ENCODE measurements at regions not wholly inside any gene's neighbourhood (a gene's known extent, or its start where the extent isn't known, plus 50 kb on each side); places are given as distances from the start of the nearest gene placed in this dataset.

- Mint-ChIP-seq H3K27ac (no peak overlapping the region), H3K9me3 (peaks cover 44% of the 10 kb centered on the region), H3K4me1 (ENCODE audit: low read depth) (no peaks in the 10 kb centered on the region), H3K4me3 (no peak overlapping the region), H3K27me3 (ENCODE audit: low read depth) (no peaks in the 10 kb centered on the region), H3K36me3 (ENCODE audit: low read depth) (peaks cover 5% of the 10 kb centered on the region)
- DNase-seq (ENCODE audit: low spot score): no peak
These were observed 1466.9 kb downstream of the UQCRFS1 start for GRCh38 chr19:27745978-27746542.

- H3K36me3 Mint-ChIP-seq (ENCODE audit: low read depth): peaks cover 5% of the 10 kb centered on the region
- H3K27me3 Mint-ChIP-seq (ENCODE audit: low read depth): no peaks in the 10 kb centered on the region
- no peaks in the 10 kb centered on the region for H3K4me1 Mint-ChIP-seq (ENCODE audit: low read depth)
- peaks cover 38% of the 10 kb centered on the region for H3K9me3 Mint-ChIP-seq
- H3K27ac Mint-ChIP-seq: no peak overlapping the region
- no peak for DNase-seq (ENCODE audit: low spot score)
- no peak overlapping the region for H3K4me3 Mint-ChIP-seq
These were observed 1467.8 kb downstream of the UQCRFS1 start for GRCh38 chr19:27744926-27745768.

GRCh38 chr19:27742041-27742440, 1470.9 kb downstream of the UQCRFS1 start:
- H3K9me3 Mint-ChIP-seq: peaks cover 41% of the 10 kb centered on the region

GRCh38 chr19:27741236-27741635, 1471.7 kb downstream of the UQCRFS1 start:
- peaks cover 6% of the 10 kb centered on the region for H3K36me3 Mint-ChIP-seq (ENCODE audit: low read depth)
- no peaks in the 10 kb centered on the region for H3K27me3 Mint-ChIP-seq (ENCODE audit: low read depth)
- H3K9me3 Mint-ChIP-seq: peaks cover 46% of the 10 kb centered on the region
- no peak overlapping the region for H3K27ac Mint-ChIP-seq
- no peak for DNase-seq (ENCODE audit: low spot score)
- no peak overlapping the region for H3K4me3 Mint-ChIP-seq
- no peaks in the 10 kb centered on the region for H3K4me1 Mint-ChIP-seq (ENCODE audit: low read depth)

More at GRCh38 chr19:27742041-27742440, 1470.9 kb downstream of the UQCRFS1 start:
- DNase-seq (ENCODE audit: low spot score): no peak
- no peaks in the 10 kb centered on the region for H3K4me1 Mint-ChIP-seq (ENCODE audit: low read depth)
- peaks cover 6% of the 10 kb centered on the region for H3K36me3 Mint-ChIP-seq (ENCODE audit: low read depth)
- no peak overlapping the region for H3K4me3 Mint-ChIP-seq
- H3K27me3 Mint-ChIP-seq (ENCODE audit: low read depth): no peaks in the 10 kb centered on the region
- no peak overlapping the region for H3K27ac Mint-ChIP-seq

GRCh38 chr19:27740396-27740795, 1472.6 kb downstream of the UQCRFS1 start:
- no peak overlapping the region for H3K4me3 Mint-ChIP-seq
- no peaks in the 10 kb centered on the region for H3K4me1 Mint-ChIP-seq (ENCODE audit: low read depth)
- no peak for DNase-seq (ENCODE audit: low spot score)
- H3K9me3 Mint-ChIP-seq: peaks cover 43% of the 10 kb centered on the region
- H3K27me3 Mint-ChIP-seq (ENCODE audit: low read depth): no peaks in the 10 kb centered on the region
- no peak overlapping the region for H3K27ac Mint-ChIP-seq
- H3K36me3 Mint-ChIP-seq (ENCODE audit: low read depth): peaks cover 6% of the 10 kb centered on the region

- peaks cover 52% of the 10 kb centered on the region for H3K9me3 Mint-ChIP-seq
These were observed 1474.3 kb downstream of the UQCRFS1 start for GRCh38 chr19:27738569-27739193.

GRCh38 chr19:27736225-27736624, 1476.7 kb downstream of the UQCRFS1 start:
- Mint-ChIP-seq H3K27ac (no peak overlapping the region), H3K4me1 (ENCODE audit: low read depth) (no peaks in the 10 kb centered on the region), H3K27me3 (ENCODE audit: low read depth) (no peaks in the 10 kb centered on the region), H3K9me3 (peaks cover 67% of the 10 kb centered on the region), H3K4me3 (no peak overlapping the region), H3K36me3 (ENCODE audit: low read depth) (peaks cover 2% of the 10 kb centered on the region)
- DNase-seq (ENCODE audit: low spot score): no peak

More at GRCh38 chr19:27738569-27739193, 1474.3 kb downstream of the UQCRFS1 start:
- no peak for DNase-seq (ENCODE audit: low spot score)
- Mint-ChIP-seq H3K36me3 (ENCODE audit: low read depth) (peaks cover 4% of the 10 kb centered on the region), H3K4me1 (ENCODE audit: low read depth) (no peaks in the 10 kb centered on the region), H3K4me3 (no peak overlapping the region), H3K27me3 (ENCODE audit: low read depth) (no peaks in the 10 kb centered on the region), H3K27ac (no peak overlapping the region)

GRCh38 chr19:27735314-27735713, 1477.6 kb downstream of the UQCRFS1 start:
- DNase-seq (ENCODE audit: low spot score): no peak
- Mint-ChIP-seq H3K4me3 (no peak overlapping the region), H3K4me1 (ENCODE audit: low read depth) (no peaks in the 10 kb centered on the region), H3K36me3 (ENCODE audit: low read depth) (peaks cover 2% of the 10 kb centered on the region), H3K9me3 (peaks cover 72% of the 10 kb centered on the region), H3K27me3 (ENCODE audit: low read depth) (no peaks in the 10 kb centered on the region), H3K27ac (no peak overlapping the region)

- Mint-ChIP-seq H3K27ac (no peak overlapping the region), H3K36me3 (ENCODE audit: low read depth) (peaks cover 2% of the 10 kb centered on the region), H3K9me3 (peaks cover 68% of the 10 kb centered on the region), H3K4me3 (no peak overlapping the region), H3K27me3 (ENCODE audit: low read depth) (no peaks in the 10 kb centered on the region), H3K4me1 (ENCODE audit: low read depth) (no peaks in the 10 kb centered on the region)
- no peak for DNase-seq (ENCODE audit: low spot score)
These were observed 1478.3 kb downstream of the UQCRFS1 start for GRCh38 chr19:27734496-27735220.

GRCh38 chr19:27733551-27734266, 1479.2 kb downstream of the UQCRFS1 start:
- Mint-ChIP-seq H3K9me3 (peaks cover 58% of the 10 kb centered on the region), H3K27ac (no peak overlapping the region), H3K4me3 (no peak overlapping the region), H3K4me1 (ENCODE audit: low read depth) (no peaks in the 10 kb centered on the region), H3K27me3 (ENCODE audit: low read depth) (no peaks in the 10 kb centered on the region), H3K36me3 (ENCODE audit: low read depth) (no peaks in the 10 kb centered on the region)
- DNase-seq (ENCODE audit: low spot score): no peak

- Mint-ChIP-seq H3K4me3 (no peak overlapping the region), H3K9me3 (peaks cover 32% of the 10 kb centered on the region), H3K27me3 (ENCODE audit: low read depth) (no peaks in the 10 kb centered on the region), H3K36me3 (ENCODE audit: low read depth) (no peaks in the 10 kb centered on the region), H3K4me1 (ENCODE audit: low read depth) (no peaks in the 10 kb centered on the region), H3K27ac (no peak overlapping the region)
- no peak for DNase-seq (ENCODE audit: low spot score)
These were observed 1483.6 kb downstream of the UQCRFS1 start for GRCh38 chr19:27729332-27729731.

GRCh38 chr19:27722625-27723024, 1490.3 kb downstream of the UQCRFS1 start:
- Mint-ChIP-seq H3K4me3 (no peak overlapping the region), H3K36me3 (ENCODE audit: low read depth) (no peaks in the 10 kb centered on the region), H3K4me1 (ENCODE audit: low read depth) (no peaks in the 10 kb centered on the region), H3K27me3 (ENCODE audit: low read depth) (no peaks in the 10 kb centered on the region), H3K9me3 (peaks cover 53% of the 10 kb centered on the region), H3K27ac (no peak overlapping the region)
- no peak for DNase-seq (ENCODE audit: low spot score)

- no peaks in the 10 kb centered on the region for H3K4me1 Mint-ChIP-seq (ENCODE audit: low read depth)
- H3K27ac Mint-ChIP-seq: no peak overlapping the region
- H3K4me3 Mint-ChIP-seq: no peak overlapping the region
- H3K9me3 Mint-ChIP-seq: peaks cover 72% of the 10 kb centered on the region
- no peak for DNase-seq (ENCODE audit: low spot score)
- H3K27me3 Mint-ChIP-seq (ENCODE audit: low read depth): no peaks in the 10 kb centered on the region
- no peaks in the 10 kb centered on the region for H3K36me3 Mint-ChIP-seq (ENCODE audit: low read depth)
These were observed 1492.8 kb downstream of the UQCRFS1 start for GRCh38 chr19:27720155-27720554.
